Neural progenitor cell (in vitro differentiated cells): ENCODE measurements at regions not wholly inside any gene's neighbourhood (a gene's known extent, or its start where the extent isn't known, plus 50 kb on each side); places are given as distances from the start of the nearest gene placed in this dataset.

Experiments
- CTCF ChIP-seq: fragments of 200-600 bp; sonication (generic); IDR thresholded peaks from 2 replicates; pipeline ENCODE4 v1.5.1; 2017; ENCODE audit warnings: antibody characterized with exemption, mild to moderate bottlenecking
- EZH2 ChIP-seq: fragments of 200-600 bp; sonication (generic); IDR thresholded peaks from 2 replicates; pipeline ENCODE4 v1.6.1; 2017; ENCODE audit warnings: antibody characterized with exemption, mild to moderate bottlenecking, moderate library complexity
- EZH2phosphoT487 ChIP-seq: fragments of 200-600 bp; sonication (generic); IDR thresholded peaks from 2 replicates; pipeline ENCODE4 v1.6.1; 2017; ENCODE audit warnings: antibody characterized with exemption

DNA sequence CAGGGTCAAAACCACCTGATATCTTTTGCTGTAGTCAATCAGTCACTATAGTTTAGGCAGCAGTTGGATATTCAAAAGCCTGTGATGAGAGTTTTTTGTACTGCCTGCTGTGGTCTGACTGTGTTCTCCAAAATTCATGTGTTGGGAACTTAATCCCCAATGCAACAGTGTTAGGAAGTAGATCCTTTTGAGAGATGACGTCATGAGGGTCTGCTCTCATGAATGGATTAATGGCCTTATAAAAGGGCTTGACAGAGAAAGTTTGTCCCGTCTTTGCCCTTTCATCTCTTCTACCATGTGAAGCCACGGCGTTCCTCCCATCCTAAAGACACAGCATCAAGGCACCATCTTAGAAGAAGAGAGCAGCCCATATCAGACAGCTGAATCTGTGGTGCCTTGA is 50.8 kb upstream of the PDE3A start:
- TF ChIP-seq CTCF (no peak), EZH2phosphoT487 (no peak), EZH2 (no peak)
